Suprapubic skin (tissue), 4 donors: ENCODE measurements at regions not wholly inside any gene's neighbourhood (a gene's known extent, or its start where the extent isn't known, plus 50 kb on each side); places are given as distances from the start of the nearest gene placed in this dataset.

Experiments used
- CTCF ChIP-seq, 2 donors: fragments of 200-600 bp in 1 of 2; fragments of 450-650 bp in 1 of 2; sonication (generic) in 1 of 2; IDR thresholded peaks; one replicate each; pipeline ENCODE4 v1.5.1; 2016 to 2019; ENCODE audit warnings: antibody characterized with exemption in 2 of 2, mild to moderate bottlenecking in 1 of 2, moderate library complexity in 1 of 2
- EP300 ChIP-seq: sonication (generic); formaldehyde crosslinking; IDR thresholded peaks from one replicate; pipeline ENCODE4 v1.6.1; 2017; ENCODE audit warnings: antibody characterized with exemption
- POLR2A ChIP-seq, 2 donors: fragments of 450-650 bp; IDR thresholded peaks; one replicate each; pipeline ENCODE4 v1.6.1; 2017; ENCODE audit warnings: antibody characterized with exemption in 2 of 2, mild to moderate bottlenecking in 2 of 2, moderate library complexity in 2 of 2
- POLR2AphosphoS5 ChIP-seq, 3 donors: sonication (generic); formaldehyde crosslinking; IDR thresholded peaks; one replicate each; pipeline ENCODE4 v1.6.1; 2017; ENCODE audit warnings: antibody characterized with exemption in 3 of 3

- TF ChIP-seq POLR2AphosphoS5 (IDR thresholded peaks at IDR 0.05) (no peak), CTCF (IDR thresholded peaks at IDR 0.05) (no peak), POLR2A (IDR thresholded peaks at IDR 0.05) (no peak), EP300 (no peak)
Measured at GRCh38 chr15:47640901-47641300, 76.4 kb upstream of the SEMA6D start.
